Ovary (tissue), 7 donors: ENCODE measurements at regions not wholly inside any gene's neighbourhood (a gene's known extent, or its start where the extent isn't known, plus 50 kb on each side); places are given as distances from the start of the nearest gene placed in this dataset.

Source experiments
- DNase-seq, 5 donors: peaks; one replicate each; pipeline ENCODE4 v3.0.0-alpha.2; 2019 to 2020
- H3K27ac ChIP-seq, 2 donors: fragments of 200-600 bp; one replicate each; pipeline versions ENCODE4 v1.5.1 to v1.8.0; 2019 to 2022
- H3K27me3 ChIP-seq: fragments of 200-600 bp; one replicate; pipeline ENCODE4 v1.8.0; 2022
- H3K36me3 ChIP-seq: fragments of 200-600 bp; sonication (generic); one replicate; pipeline ENCODE4 v1.5.1; 2019
- H3K4me1 ChIP-seq: one replicate; pipeline ENCODE4 v1.8.1; 2013; ENCODE audit warnings: mild to moderate bottlenecking, moderate library complexity; ENCODE audit not compliant: insufficient read depth
- H3K4me3 ChIP-seq: fragments of 200-600 bp; sonication (generic); one replicate; pipeline ENCODE4 v1.5.1; 2017
- H3K9me3 ChIP-seq, 2 donors: fragments of 200-600 bp in 1 of 2; sonication (generic) in 1 of 2; one replicate each; pipeline versions ENCODE4 v1.5.1 to v1.8.1; 2013 to 2019; ENCODE audit warnings: mild to moderate bottlenecking in 1 of 2, moderate library complexity in 1 of 2
- EP300 ChIP-seq: sonication (generic); formaldehyde crosslinking; IDR thresholded peaks from one replicate; pipeline ENCODE4 v1.6.1; 2017; ENCODE audit warnings: antibody characterized with exemption
- POLR2A ChIP-seq: fragments of 450-650 bp; IDR thresholded peaks from one replicate; pipeline ENCODE4 v1.6.1; 2017; ENCODE audit warnings: antibody characterized with exemption, mild to moderate bottlenecking, moderate library complexity
- whole genome bisulfite sequencing, 3 donors: extraction: QIAGEN DNeasy Blood & Tissue Kit in 1 of 3; methylation state at CpG; one replicate each; pipeline versions ENCODE4 v1.1.5 to v1.1.7; 2013 to 2017; 5-methylcytosine and 5-hydroxymethylcytosine counted together
- intact Hi-C, 4 donors: fragments of 100-400 bp; cut with DNase I; formaldehyde crosslinking; loops; one replicate each; pipeline versions ENCODE4 v1.11.0 to v1.15.1; 2022 to 2023
- TF ChIP-seq, protein P1 (sequence below), 3 donors: fragments of 450-650 bp in 2 of 3; fragments of 200-600 bp in 1 of 3; IDR thresholded peaks; one replicate each; pipeline versions ENCODE4 v1.5.1 to v1.8.0; 2016 to 2022; ENCODE audit warnings: antibody characterized with exemption in 3 of 3, mild to moderate bottlenecking in 1 of 3
- donor health status: DM: no; HTN: no; CAD: no; lungs with moderate emphysema.
- donor health status: DM: no; HTN: no; CAD: no.
- donor health status: Bipolar disorder and iron deficiency.
- donor health status: DM: no; HTN: no; CAD: no.
- donor health status: DM: yes; HTN: yes; CAD: no.

DNA sequence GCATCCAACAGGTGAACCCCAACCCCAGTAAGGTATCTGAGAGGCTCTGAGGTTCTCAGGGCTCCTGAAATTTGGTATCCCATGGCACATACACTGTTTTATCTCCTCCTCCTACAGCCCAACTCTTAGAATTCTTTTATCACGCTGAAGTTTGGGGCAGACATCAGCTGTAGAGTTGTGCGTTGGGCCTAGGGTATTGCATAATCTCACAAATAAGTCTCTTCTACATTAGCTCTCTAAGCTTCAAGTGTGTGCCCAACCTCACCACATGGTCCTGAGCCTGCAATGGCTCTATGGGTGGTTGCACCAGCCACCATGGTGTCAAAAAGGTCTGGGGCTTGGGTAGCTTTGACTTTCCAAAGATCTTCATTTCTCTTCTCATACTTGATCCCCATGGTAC lies 603.0 kb downstream of the BUD13 start:
- WGBS, 3 donors: 91 to 100% (median 93%) methylated on average over 2 of the region's 2 CpGs
- H3K9me3 ChIP-seq: no peaks in the 10 kb centered on the region
- no peaks in the 10 kb centered on the region for H3K27me3 ChIP-seq
- H3K4me1 ChIP-seq: no peaks in the 10 kb centered on the region
- no peak for DNase-seq
- no peak for TF ChIP-seq EP300
- TF ChIP-seq POLR2A: no peak
- TF ChIP-seq, protein P1, sequence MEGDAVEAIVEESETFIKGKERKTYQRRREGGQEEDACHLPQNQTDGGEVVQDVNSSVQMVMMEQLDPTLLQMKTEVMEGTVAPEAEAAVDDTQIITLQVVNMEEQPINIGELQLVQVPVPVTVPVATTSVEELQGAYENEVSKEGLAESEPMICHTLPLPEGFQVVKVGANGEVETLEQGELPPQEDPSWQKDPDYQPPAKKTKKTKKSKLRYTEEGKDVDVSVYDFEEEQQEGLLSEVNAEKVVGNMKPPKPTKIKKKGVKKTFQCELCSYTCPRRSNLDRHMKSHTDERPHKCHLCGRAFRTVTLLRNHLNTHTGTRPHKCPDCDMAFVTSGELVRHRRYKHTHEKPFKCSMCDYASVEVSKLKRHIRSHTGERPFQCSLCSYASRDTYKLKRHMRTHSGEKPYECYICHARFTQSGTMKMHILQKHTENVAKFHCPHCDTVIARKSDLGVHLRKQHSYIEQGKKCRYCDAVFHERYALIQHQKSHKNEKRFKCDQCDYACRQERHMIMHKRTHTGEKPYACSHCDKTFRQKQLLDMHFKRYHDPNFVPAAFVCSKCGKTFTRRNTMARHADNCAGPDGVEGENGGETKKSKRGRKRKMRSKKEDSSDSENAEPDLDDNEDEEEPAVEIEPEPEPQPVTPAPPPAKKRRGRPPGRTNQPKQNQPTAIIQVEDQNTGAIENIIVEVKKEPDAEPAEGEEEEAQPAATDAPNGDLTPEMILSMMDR (IDR thresholded peaks at IDR 0.05): no peak
- H3K4me3 ChIP-seq: no peak overlapping the region
- H3K36me3 ChIP-seq: no peaks in the 10 kb centered on the region
- no peak overlapping the region for H3K27ac ChIP-seq
- intact Hi-C loops: no loop called here

GRCh38 chr11:116168459-116168787 lies 604.4 kb downstream of the BUD13 start:
- Histone ChIP-seq H3K4me1 (no peaks in the 10 kb centered on the region), H3K27me3 (no peaks in the 10 kb centered on the region), H3K36me3 (no peaks in the 10 kb centered on the region), H3K27ac (no peak overlapping the region), H3K4me3 (no peak overlapping the region), H3K9me3 (no peaks in the 10 kb centered on the region)
- no peak for DNase-seq
- 71 to 82% (median 73%) methylated on average over 4 of the region's 4 CpGs for WGBS, 3 donors
- TF ChIP-seq EP300 (no peak), POLR2A (no peak)
- TF ChIP-seq, protein P1 (IDR thresholded peaks at IDR 0.05): no peak
- intact Hi-C loops: no loop called here

- TF ChIP-seq POLR2A (no peak), EP300 (no peak)
- TF ChIP-seq, protein P1 (IDR thresholded peaks at IDR 0.05): no peak
- intact Hi-C loops: no loop called here
- Histone ChIP-seq H3K36me3 (no peaks in the 10 kb centered on the region), H3K4me1 (no peaks in the 10 kb centered on the region), H3K27ac (no peak overlapping the region), H3K9me3 (no peaks in the 10 kb centered on the region), H3K4me3 (no peak overlapping the region), H3K27me3 (no peaks in the 10 kb centered on the region)
- WGBS, 3 donors: 86 to 91% (median 87%) methylated on average over 9 of the region's 9 CpGs
- no peak for DNase-seq
Observed at GRCh38 chr11:116167706-116168458, 604.9 kb downstream of the BUD13 start.

- WGBS, 3 donors: 65 to 76% (median 70%) methylated on average over 9 of the region's 9 CpGs
- TF ChIP-seq EP300 (no peak), POLR2A (no peak)
- TF ChIP-seq, protein P1 (IDR thresholded peaks at IDR 0.05): no peak
- Histone ChIP-seq H3K27ac (no peak overlapping the region), H3K36me3 (no peaks in the 10 kb centered on the region), H3K4me3 (no peak overlapping the region), H3K9me3 (no peaks in the 10 kb centered on the region), H3K27me3 (no peaks in the 10 kb centered on the region), H3K4me1 (no peaks in the 10 kb centered on the region)
- intact Hi-C loops: no loop called here
- no peak for DNase-seq
Observed at GRCh38 chr11:116166573-116167465, 606.0 kb downstream of the BUD13 start.
